Spleen (tissue), 7 donors: ENCODE measurements at regions not wholly inside any gene's neighbourhood (a gene's known extent, or its start where the extent isn't known, plus 50 kb on each side); places are given as distances from the start of the nearest gene placed in this dataset.

Experiments used
- POLR2A ChIP-seq, 3 donors: fragments of 450-650 bp; IDR thresholded peaks; one replicate each; pipeline ENCODE4 v1.5.1; 2017; ENCODE audit warnings: antibody characterized with exemption in 3 of 3, mild to moderate bottlenecking in 1 of 3
- POLR2AphosphoS5 ChIP-seq, 3 donors: sonication (generic); formaldehyde crosslinking; IDR thresholded peaks; one replicate each; pipeline ENCODE4 v1.5.1; 2017; ENCODE audit warnings: antibody characterized with exemption in 3 of 3
- TF ChIP-seq, protein P1 (sequence below), 11 experiments: fragments of 200-600 bp in 7 of 11; fragments of 450-650 bp in 4 of 11; sonication (generic) in 4 of 11; IDR thresholded peaks in 8 of 11; conservative IDR thresholded peaks in 3 of 11; 1 replicate in 7 of 11; 2 replicates in 4 of 11; pipeline versions ENCODE4 v1.4.0 to v1.8.0; 2016 to 2021; ENCODE audit warnings: antibody characterized with exemption in 11 of 11, inconsistent platforms in 4 of 11, mild to moderate bottlenecking in 1 of 11
- donor health status: DM: no; HTN: no; CAD: no; lungs with moderate emphysema.
- donor health status: DM: no; HTN: no; CAD: no.
- donor health status: DM: no; HTN: no; CAD: no.

DNA sequence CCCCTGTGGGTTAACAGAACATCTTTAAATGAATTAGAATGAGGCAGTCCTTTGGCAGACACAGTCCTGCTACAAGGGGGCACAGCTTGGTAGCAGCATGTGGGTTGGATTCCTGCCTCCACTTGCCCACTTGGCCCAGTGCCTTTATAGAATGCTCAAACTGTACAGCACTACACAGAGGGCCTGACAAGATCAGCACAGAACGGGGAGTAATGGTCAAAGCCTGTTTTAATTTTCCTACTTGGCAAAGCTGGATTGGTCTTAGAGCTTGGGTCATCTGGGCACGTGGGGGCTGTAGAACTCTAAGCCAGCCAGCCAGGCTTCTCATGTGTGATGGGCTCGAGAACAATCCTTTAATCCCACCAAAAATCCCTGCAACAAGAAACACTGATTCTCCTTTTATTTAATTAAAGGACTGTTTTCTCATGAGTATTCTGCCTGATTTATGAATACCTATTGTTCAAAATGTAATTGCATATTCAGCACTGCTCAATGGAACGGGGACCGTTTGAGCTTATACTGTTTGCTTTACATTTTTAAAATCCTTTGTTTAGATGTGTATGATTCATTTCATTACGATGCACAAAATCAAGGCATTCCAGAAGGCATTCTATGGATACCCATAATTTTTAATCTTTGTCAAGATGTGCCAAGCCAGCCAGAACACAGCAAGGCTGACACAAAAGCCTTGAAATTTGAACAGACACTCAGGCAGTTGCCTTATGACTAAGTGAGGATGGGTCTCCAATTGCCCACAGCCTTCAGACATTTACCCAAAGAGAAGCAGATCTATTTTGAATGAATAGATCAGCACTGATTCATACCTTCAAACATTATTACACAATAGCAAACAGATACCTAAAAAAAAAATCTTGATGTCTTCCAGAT is 249.3 kb upstream of the TGFBR2 start:
- TF ChIP-seq, protein P1, sequence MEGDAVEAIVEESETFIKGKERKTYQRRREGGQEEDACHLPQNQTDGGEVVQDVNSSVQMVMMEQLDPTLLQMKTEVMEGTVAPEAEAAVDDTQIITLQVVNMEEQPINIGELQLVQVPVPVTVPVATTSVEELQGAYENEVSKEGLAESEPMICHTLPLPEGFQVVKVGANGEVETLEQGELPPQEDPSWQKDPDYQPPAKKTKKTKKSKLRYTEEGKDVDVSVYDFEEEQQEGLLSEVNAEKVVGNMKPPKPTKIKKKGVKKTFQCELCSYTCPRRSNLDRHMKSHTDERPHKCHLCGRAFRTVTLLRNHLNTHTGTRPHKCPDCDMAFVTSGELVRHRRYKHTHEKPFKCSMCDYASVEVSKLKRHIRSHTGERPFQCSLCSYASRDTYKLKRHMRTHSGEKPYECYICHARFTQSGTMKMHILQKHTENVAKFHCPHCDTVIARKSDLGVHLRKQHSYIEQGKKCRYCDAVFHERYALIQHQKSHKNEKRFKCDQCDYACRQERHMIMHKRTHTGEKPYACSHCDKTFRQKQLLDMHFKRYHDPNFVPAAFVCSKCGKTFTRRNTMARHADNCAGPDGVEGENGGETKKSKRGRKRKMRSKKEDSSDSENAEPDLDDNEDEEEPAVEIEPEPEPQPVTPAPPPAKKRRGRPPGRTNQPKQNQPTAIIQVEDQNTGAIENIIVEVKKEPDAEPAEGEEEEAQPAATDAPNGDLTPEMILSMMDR (IDR thresholded peaks at IDR 0.05 in 8 of 11, conservative IDR thresholded peaks at IDR 0.05 in 3 of 11): no peak
- TF ChIP-seq POLR2A (IDR thresholded peaks at IDR 0.05) (no peak), POLR2AphosphoS5 (IDR thresholded peaks at IDR 0.05) (no peak)
